ENCODE measurements at regions not wholly inside any gene's neighbourhood (a gene's known extent, or its start where the extent isn't known, plus 50 kb on each side); places are given as distances from the start of the nearest gene placed in this dataset.
"Not testable (repeated sequence)": the region's sequence is repeated elsewhere in the genome, so short reads cannot be mapped to it uniquely, and the experiment has no call there.

DNA sequence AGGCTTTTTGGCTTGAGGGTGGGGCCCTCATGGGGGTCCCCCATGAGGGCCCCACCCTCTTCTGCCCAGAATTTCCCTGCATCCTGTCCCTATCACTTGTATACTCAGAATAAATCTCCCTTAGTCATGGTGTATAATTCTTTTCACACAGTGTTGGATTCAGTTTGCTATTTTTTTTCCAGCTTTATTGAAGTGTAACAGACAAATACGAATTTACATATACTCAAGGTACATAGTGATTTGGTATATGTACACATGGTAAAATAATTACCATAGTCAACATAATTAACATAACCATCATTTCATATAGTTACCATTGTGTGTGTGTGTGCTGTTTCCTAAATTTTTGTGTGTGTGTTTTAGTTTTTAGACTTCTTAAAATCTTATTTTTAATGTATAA lies 289.4 kb downstream of the CNTNAP3B start:
- not testable (repeated sequence) for DNase-seq (ENCODE audit: low spot score)

DNA sequence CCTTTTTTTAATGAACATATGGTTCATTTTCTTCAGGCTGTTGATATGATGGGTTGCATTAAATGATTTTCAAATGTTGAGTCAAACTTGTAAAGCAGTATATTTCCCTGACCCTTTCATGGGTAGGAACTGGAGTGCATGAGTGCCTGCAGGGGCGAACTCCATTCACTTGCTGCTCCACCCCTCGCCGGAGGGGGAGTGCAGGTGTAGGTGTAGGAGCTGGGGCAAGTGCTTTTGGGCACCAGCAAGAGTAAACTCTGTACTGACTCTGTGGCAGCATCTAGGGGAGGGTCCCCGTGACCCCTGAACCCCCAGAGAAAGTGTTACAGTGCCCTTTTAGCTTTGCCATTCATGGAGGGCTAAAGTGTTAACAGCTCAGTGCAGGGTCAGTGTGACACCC lies 290.3 kb downstream of the CNTNAP3B start:
- not testable (repeated sequence) for DNase-seq (ENCODE audit: low spot score)

DNA sequence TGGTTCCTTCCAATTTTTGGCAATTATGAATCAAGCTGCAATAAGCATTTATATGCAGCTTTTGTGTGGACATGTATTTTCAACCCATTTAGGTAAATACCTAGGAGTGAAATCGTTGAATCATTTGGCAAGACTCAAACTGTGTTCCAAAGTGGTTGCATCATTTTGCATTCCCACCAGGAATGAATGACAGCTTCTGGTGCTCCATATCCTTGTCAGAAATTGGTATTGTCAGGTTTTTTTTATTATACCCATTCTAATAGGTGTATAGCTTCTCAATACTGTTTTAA lies 290.7 kb downstream of the CNTNAP3B start:
- not testable (repeated sequence) for DNase-seq (ENCODE audit: low spot score)

DNA sequence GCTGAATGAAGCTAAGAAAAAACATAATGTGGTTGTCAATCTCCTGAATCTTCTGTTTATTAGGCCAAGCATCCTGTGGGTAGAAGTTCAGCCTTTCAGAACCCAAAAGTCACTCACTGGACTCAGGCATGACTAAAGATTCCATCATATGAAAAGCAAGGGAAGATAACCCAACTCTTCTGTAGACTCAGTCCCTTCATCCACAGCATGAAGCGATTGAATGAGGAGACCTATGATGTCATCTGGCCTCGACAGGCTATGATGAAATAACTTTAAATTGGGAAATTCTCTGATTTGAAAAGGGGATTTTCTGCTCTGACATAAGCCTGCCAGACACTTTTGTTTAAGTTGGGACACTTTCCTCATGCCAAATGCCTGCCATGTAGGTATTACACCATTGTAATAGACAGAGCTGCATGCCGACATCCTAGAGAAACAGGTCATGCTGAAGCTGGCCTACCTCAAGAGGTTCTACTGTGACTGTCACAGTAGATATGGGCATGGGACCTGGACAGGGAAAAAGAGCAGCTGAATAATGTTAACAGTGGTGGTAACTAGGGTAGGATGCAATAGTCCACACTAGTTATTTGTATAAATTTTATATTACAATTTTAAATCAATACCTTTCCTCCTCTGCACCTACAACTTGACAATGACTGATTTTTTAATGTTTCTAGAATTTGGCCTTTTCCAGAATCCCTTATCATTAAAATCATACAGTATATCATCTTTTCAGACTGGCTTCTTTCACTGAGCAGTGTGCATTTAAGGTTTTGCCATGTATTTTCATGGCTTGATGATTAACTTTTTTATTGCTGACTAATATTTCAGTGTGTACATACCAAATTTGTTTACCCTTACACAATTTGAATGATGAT lies 291.3 kb downstream of the CNTNAP3B start:
- DNase-seq (ENCODE audit: low spot score) = not testable (repeated sequence)

DNA sequence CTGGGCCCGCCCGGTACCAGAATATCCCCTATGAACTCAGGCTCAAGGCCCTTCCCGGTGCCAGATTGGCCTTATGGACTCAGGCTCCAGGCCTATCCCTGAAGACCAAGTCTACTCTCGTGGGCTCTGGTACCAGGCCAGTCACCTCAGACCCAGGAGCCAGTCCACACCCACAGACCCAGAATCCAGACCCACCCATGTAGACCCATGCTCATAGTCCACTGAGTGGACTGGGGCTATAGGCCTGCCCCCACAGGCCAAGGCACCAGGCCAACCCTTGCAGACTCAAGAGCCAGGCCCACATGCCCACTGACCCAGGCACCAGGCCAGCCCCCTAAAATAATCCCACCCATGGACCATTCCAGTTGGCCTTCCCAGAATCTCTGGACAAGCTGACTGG lies 296.1 kb downstream of the CNTNAP3B start:
- DNase-seq (ENCODE audit: low spot score) = not testable (repeated sequence)

DNA sequence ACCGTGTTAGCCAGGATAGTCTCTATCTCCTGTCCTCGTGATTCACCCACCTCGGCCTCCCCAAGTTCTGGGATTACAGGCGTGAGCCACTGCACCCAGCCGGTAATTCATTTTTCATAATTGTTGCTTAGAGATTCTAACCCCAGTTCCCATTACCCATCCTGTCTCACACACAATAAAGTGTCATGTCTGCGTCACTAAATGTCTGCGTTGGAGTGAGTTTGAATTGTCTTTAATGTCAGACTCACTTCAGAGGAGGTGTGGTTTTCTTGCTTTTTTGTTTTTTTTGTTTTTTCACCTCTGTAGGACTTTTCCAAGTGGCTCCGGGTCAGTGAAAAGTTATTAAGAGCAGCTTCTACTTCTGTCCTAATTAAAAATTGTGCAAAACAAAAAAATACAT lies 304.5 kb downstream of the CNTNAP3B start:
- DNase-seq (ENCODE audit: low spot score) = not testable (repeated sequence)

DNA sequence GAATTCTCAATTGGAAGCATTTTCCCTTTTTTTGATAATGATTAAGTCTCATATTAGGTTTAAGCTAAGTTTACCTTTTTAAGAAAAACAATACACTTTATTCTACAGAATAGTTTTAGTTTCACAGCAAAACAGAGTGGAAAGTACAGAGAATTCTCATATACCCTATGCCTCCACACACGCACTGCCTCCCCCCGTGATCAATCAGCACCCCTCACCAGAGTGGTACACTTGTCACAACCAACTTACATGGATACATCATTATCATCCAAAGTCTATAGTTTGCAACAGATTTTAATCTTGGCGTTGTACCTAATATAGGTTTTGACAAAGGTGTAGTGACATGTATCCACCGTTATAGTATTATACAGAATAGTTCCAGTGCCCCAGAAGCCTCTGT lies 326.5 kb downstream of the CNTNAP3B start:
- DNase-seq (ENCODE audit: low spot score) = not testable (repeated sequence)

DNA sequence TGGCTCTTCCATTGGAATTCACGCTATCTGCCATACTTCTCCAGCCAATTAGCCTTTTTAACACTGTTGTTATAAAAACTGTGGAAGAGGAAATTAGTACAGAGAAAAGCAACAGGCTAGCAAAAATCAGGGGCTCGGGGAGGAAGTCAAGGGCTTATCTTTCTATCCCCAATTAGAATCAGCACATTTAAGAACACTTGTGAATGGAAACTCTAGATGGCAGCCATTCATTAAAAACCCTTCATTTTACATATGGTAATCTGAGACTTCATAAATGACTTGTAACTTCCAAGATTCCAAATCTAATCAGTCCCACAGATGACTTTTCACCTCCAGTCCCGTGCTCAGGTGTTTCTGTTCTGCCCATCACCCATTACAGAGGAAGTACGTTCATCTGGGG lies 330.5 kb downstream of the CNTNAP3B start:
- DNase-seq (ENCODE audit: low spot score) = not testable (repeated sequence)

DNA sequence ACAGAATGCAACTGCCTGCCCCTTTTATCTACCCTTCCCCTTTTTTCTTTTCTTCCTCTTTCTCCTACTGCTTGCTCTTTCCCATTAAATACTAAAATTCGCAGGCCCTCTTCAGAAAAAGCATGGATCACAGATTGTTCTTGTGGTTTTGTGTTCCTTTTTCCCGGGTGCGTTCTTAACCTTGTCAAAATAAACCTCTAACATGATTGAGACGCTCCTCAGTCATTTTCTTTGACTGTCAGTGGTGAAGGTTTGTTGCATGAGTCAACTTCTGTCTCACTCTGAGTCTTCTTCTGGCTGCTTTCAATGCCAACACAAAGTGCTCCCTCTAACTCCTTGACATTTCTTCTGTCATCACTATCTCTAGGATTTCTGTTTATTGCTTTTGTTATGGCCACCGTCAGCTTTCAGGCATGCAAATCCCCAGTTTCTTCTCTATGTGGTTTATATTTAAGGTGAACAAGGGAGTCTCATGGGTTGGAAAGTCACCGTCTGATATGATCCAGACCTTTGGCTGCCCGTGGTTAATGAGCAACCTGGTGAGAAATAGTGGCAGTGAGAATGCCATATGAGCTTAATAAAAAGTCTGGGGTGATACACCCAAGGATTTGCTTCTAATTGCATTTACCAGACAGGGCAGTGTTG lies 338.4 kb downstream of the CNTNAP3B start:
- not testable (repeated sequence) for DNase-seq (ENCODE audit: low spot score)

DNA sequence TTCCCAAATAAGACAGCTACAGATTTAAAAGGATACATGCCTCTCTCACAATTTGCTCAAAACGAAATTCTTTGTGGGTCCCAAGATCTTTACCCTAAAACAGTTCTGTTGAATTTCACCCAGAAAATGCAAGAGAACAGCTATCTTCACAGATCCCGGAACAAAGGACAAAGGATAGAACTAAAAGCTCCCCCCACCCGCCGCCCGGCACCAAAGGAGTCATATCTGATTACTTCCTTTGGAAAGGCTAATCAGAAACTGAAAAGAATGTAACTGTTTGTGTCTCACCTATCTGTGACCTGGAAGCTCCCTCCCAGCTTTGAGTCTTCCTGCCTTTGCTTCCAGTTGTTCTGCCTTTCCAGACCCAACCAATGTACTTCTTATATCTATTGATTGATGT lies 339.2 kb downstream of the CNTNAP3B start:
- not testable (repeated sequence) for DNase-seq (ENCODE audit: low spot score)

DNA sequence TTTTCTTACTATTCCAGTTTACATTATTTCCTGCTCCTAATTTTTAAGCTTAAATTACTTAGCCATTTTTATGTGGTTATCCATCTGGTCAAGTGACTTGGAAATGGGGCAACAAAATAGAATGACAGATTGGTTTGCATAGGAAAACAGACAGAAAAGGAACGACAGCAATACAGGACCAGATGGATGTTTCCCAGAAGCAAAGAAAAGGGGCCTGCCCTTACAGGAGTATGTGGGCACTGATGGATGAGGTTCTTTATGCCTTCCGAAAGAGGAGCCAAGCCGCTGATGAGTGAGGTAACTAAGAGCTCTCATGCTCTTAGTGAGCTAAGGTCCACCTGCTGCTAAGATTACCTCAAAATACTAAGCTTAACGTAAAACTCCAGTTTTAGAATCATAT lies 339.8 kb downstream of the CNTNAP3B start:
- not testable (repeated sequence) for DNase-seq (ENCODE audit: low spot score)

DNA sequence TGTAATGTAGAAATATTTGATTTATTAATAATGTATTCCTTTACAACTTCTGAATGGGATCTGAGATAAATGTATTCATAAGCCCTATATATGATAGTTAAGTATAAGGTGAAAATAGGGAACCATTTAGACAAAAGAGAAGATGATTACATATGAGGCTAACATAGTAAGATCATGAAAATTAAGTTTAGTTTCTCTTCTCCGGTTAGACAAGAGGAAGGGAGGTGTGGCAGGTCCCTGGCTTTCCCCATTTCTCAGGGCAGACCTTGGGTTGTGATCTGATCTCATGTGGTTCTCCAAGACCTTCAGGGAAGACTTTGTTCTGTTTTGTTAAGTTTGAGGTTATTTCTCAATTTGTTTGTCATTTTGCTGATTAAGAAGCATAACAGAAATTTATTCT lies 341.3 kb downstream of the CNTNAP3B start:
- not testable (repeated sequence) for DNase-seq (ENCODE audit: low spot score)

DNA sequence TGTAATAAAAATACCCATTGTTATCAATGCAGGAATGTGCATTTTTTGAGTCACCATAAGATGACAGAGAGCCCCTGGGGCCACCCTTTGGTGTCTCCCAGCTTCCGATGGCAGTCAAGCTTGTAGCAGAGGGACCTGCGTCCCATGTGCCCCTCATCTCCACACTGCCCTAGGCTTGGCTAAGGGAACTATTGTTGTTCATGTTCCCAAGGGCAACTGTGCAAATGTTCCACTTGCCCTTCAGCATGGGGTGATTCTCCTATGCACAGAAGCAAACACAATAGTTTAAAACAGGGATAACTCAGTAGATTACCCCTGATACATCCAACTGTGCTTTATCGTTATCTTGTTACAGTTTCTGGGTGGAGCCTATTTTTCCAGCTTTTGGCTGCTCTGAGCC lies 342.0 kb downstream of the CNTNAP3B start:
- DNase-seq (ENCODE audit: low spot score) = not testable (repeated sequence)

DNA sequence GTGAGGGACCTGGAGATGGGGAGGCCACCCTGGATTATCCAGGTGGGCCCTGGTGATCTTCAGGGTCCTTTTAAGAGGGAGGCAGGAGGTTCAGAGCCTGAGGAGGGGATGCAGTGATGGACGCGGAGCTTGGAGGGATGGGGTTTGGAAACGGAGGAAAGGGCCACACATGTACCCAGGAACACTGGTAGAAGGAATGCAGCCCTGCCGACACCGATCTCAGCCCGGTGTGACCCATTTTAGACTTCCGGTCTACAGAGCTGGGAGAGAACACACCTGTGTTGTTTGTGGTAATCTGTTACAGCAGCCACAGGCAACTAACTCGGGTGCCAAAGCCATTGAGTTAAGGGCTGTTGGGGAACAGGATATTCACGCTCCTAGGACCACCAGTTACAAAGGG lies 345.2 kb downstream of the CNTNAP3B start:
- not testable (repeated sequence) for DNase-seq (ENCODE audit: low spot score)

DNA sequence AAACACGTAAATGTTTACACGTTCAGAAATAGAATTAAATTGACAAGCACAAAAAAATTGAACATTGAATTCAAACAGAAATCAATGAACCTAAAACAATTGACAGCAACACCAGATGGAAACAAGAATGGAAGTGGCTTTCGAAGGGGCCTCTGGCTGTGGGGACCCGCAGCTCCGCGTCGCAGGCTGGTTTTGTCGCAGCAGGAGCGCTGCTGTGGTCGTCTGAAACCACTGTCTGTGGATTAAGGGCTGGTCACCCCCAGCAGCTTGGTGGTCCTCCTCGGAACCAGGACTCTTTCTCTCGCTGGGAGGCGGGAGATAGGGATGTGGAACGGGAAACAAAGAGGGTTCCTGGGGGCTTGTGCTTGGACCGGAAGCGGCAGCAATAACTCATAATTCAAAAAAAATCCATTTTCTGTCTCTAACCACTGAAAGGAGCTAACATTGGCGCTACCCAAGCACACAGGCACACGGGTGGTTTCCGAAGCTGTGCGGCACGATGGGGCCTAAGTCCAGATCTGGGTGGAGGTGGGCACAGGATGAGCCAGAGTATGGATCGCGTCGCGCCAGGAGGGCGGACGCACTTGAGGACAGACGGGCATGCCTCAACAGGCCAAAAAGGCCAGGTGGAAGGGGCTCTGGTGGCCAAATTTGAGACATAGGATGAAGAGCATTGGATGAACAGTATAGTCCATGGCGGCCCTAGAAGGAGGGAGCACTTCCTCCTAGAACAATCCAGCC lies 346.0 kb downstream of the CNTNAP3B start:
- DNase-seq (ENCODE audit: low spot score) = not testable (repeated sequence)

DNA sequence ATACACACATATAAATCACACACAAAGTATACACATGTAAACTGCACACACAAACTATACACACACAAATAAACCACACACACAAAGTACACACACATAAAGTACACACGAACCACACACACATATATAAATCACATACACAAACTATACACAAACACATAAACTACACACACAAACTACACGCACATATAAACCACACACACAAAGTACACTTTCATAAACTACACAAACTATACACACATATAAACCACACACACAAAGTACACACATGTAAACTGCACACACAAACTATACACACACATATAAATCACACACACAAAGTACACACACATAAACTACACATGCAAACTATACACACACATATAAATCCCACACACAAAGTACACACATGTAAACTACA lies 347.3 kb downstream of the CNTNAP3B start:
- not testable (repeated sequence) for DNase-seq (ENCODE audit: low spot score)

DNA sequence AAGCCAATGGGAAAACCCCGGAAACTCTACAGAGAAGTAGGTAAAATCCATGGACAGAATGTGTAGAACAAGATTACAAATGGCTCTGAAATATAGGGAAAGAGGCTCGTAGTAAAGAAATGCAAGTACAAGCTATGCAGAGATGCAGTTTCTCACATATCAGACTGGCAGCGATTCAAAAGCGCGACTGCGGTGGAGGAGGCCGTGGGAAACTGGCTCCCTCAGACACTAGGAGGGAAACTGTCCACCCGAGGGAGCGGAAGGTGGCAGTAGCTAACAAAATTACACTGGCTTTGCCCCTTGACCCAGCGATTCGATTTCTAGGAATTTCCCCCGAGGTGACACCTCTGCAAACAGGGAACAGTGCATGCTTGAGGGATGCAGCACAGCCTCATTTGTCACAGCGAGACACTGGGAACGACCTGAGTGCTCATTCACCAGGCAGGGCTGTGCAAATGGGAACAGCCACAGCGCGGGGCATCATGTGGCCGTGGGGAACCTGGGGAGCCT lies 349.3 kb downstream of the CNTNAP3B start:
- DNase-seq (ENCODE audit: low spot score) = not testable (repeated sequence)

DNA sequence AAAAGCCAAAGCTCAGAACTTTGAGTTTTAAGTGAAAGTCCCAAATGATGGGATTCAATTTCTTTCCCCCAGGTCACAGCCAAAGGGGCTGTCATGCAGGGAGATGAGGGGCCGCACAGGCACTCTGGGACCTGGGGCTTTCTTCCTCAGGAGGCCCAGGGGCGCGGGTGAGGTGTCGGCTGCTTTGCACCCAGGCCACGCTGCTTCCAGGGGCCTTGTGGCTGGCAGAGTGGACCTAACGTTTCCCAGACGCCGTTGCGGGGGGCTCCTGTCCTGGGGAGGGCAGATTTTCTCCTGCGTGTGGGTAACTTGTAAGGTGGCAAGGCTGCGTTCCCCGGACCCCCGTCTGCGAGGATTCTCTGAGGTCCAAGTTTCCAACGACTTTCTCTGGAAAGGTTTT lies 350.0 kb downstream of the CNTNAP3B start:
- DNase-seq (ENCODE audit: low spot score) = not testable (repeated sequence)

DNA sequence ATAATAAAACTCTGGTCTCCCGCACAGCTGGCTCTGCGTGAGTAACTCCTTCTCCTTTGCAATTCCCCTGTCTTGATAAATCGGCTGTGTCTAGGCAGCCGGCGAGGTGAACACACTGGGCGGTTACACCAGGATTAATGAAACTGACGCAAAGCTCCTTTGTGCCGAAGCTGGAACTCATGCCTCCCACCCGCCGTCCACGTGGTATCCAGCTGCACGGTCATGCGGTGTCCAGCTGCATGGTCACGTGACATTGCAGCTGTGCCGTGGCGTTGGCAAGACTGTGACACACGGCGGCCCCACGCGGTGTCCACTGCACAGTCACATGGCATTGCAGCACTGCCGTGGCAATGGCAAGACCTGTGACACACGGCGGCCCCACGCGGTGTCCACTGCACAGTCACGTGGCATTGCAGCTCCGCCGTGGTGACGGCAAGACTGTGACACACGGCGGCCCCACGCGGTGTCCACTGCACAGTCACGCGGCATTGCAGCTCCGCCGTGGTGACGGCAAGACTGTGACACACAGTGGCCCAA lies 350.6 kb downstream of the CNTNAP3B start:
- not testable (repeated sequence) for DNase-seq (ENCODE audit: low spot score)

DNA sequence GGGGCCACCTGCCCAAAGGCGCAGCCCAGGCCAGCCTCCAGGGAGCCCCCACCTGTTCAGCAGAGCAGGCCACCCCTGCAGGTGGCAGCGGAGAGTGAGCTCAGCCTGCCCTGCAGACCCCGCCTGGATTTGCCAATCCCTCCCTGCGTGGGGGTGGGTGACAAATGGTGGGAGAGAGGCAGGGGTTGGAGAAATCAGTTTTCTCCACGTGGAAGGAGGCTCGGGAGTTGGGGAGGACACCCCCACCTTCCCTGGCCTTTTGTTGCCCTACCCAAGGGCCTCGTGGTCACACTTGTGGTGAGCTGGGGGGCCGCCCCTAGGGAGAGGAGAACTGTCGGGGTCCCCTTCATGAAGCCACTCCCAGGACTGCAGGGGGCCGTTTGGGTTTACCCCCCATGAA lies 351.7 kb downstream of the CNTNAP3B start:
- not testable (repeated sequence) for DNase-seq (ENCODE audit: low spot score)

DNA sequence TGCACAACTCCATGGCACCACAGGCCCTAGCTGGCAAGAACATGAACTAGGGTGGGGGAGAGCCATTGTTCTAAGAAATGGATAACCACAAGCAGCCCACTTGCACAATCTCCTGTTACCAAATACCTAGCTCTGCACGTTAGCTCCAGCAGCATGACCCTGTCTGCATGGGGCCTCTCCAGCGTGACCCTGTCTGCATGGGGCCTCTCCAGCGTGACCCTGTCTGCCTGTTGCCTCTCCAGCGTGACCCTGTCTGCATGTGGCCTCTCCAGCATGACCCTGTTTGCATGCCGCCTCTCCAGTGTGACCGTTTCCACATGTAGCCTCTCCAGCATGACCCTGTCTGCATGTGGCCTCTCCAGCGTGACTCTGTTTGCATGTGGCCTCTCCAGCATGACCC lies 356.7 kb downstream of the CNTNAP3B start:
- not testable (repeated sequence) for DNase-seq (ENCODE audit: low spot score)

DNA sequence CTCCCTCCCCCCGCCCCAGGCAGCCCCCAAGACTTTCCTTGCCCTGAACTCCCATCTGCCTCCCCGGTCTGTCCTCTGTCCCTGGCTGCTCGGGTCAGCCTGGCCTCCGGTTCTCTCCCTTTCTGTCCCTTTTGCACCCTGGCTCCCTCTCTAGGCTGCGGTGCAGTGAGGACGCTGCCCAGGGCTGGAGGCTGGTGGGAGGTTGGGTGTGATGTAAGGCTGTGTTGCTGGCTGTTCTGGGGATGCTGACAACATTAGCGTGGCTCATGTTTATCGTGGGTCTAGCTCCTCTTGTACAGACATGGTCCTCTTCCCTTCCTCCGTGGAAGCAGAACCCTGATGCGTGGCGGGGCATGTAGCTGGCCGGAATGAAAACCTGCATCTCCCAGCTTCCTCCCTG lies 357.5 kb downstream of the CNTNAP3B start:
- not testable (repeated sequence) for DNase-seq (ENCODE audit: low spot score)

Data from hematopoietic multipotent progenitor cell treated with erythropoietin and hydrocortisone succinate and interleukin-3 and kit ligand, for 15 days (in vitro differentiated cells).